ENCODE measurements at regions not wholly inside any gene's neighbourhood (a gene's known extent, or its start where the extent isn't known, plus 50 kb on each side); places are given as distances from the start of the nearest gene placed in this dataset.

- H3K4me2 ChIP-seq = no peak overlapping the region
- H3K4me1 ChIP-seq = no peaks in the 10 kb centered on the region
- ATAC-seq (no peak), DNase-seq (ENCODE audit: low read depth in 1 of 2, low spot score in 1 of 2) (no peak), FAIRE-seq (peak; percentile 46)
- H3K9me3 ChIP-seq = no peaks in the 10 kb centered on the region
- H3K4me3 ChIP-seq = no peak overlapping the region
- POLR2A ChIA-PET = no interaction called here
- CTCF ChIA-PET = no interaction called here
- no peak for TF ChIP-seq EHF (CRISPR knock-in tag; IDR thresholded peaks at IDR 0.05)
- TF ChIP-seq HES2 (IDR thresholded peaks at IDR 0.05) = no peak
- no peak for TF ChIP-seq CHD4 (IDR thresholded peaks at IDR 0.05; ENCODE audit: borderline replicate concordance)
- TF ChIP-seq MAZ (IDR thresholded peaks at IDR 0.05; ENCODE audit: borderline replicate concordance, low read depth, low read length) = no peak
- TF ChIP-seq CBX2 (IDR thresholded peaks at IDR 0.05; ENCODE audit: borderline replicate concordance, low read depth) = no peak
- TF ChIP-seq ESRRA (IDR thresholded peaks at IDR 0.05; ENCODE audit: borderline replicate concordance, low read length) = no peak
- no peak for TF ChIP-seq CBX8 (IDR thresholded peaks at IDR 0.05)
- no peak for TF ChIP-seq ZNF302 (CRISPR knock-in tag; IDR thresholded peaks at IDR 0.05)
- TF ChIP-seq, protein P1, sequence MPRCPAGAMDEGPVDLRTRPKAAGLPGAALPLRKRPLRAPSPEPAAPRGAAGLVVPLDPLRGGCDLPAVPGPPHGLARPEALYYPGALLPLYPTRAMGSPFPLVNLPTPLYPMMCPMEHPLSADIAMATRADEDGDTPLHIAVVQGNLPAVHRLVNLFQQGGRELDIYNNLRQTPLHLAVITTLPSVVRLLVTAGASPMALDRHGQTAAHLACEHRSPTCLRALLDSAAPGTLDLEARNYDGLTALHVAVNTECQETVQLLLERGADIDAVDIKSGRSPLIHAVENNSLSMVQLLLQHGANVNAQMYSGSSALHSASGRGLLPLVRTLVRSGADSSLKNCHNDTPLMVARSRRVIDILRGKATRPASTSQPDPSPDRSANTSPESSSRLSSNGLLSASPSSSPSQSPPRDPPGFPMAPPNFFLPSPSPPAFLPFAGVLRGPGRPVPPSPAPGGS (IDR thresholded peaks at IDR 0.05) = no peak
- no peak for TF ChIP-seq RAD21 (conservative IDR thresholded peaks at IDR 0.05 in 1 of 2, IDR thresholded peaks at IDR 0.05 in 1 of 2)
- TF ChIP-seq TFCP2L1 (CRISPR knock-in tag; IDR thresholded peaks at IDR 0.05) = no peak
- no peak for TF ChIP-seq HMGXB4 (CRISPR knock-in tag; IDR thresholded peaks at IDR 0.05; ENCODE audit: borderline replicate concordance)
- TF ChIP-seq GATA3 (IDR thresholded peaks at IDR 0.05; ENCODE audit: borderline replicate concordance) = no peak
- TF ChIP-seq NPAS2 (CRISPR knock-in tag; IDR thresholded peaks at IDR 0.05; ENCODE audit: borderline replicate concordance) = no peak
- no peak for TF ChIP-seq FOSL2 (IDR thresholded peaks at IDR 0.05)
- no peak for TF ChIP-seq FOSL2 (CRISPR knock-in tag; IDR thresholded peaks at IDR 0.05)
- no peak for TF ChIP-seq HOXB5 (CRISPR knock-in tag; IDR thresholded peaks at IDR 0.05)
- no peak for TF ChIP-seq HOXB13 (CRISPR knock-in tag; IDR thresholded peaks at IDR 0.05; ENCODE audit: low read depth)
- no peak for TF ChIP-seq RCOR1 (IDR thresholded peaks at IDR 0.05; ENCODE audit: low read depth, low read length)
- no peak for TF ChIP-seq KDM1A (IDR thresholded peaks at IDR 0.05; ENCODE audit: low read depth)
- no peak for TF ChIP-seq ATOH8 (CRISPR knock-in tag; IDR thresholded peaks at IDR 0.05; ENCODE audit: low read depth)
- 9% methylated on average over 2 of the region's 2 CpGs for WGBS (ENCODE audit: missing lambda C conversion rate)
- H3K27ac ChIP-seq = no peak overlapping the region
These were observed 486.2 kb downstream of the NAV3 start for GRCh38 chr12:78316631-78317468.

DNA sequence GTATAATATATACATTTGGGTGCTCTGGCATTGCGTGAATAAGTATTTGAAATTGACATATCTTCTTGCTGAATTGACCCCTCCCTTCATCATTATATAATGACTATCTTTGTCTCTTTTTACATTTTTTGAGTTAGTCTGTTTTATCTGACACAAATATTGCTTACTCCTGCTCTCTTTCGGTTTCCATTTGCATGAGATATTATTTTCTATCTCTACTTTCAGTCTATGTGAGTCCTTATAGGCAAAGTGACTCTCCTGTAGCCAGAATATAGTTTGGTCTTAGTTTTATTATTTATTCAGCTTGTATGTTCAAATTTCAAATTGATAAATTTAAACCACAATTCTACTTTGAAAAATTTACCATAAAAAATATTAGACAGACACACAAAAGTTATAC, 491.0 kb downstream of the NAV3 start:
- CTCF ChIA-PET = no interaction called here
- ATAC-seq (no peak), DNase-seq (ENCODE audit: low read depth in 1 of 2, low spot score in 1 of 2) (no peak), FAIRE-seq (no peak)
- 66% methylated on average over 2 of the region's 2 CpGs for WGBS (ENCODE audit: missing lambda C conversion rate)
- Histone ChIP-seq H3K27ac (no peak overlapping the region), H3K4me3 (no peak overlapping the region), H3K9me3 (no peaks in the 10 kb centered on the region), H3K4me1 (no peaks in the 10 kb centered on the region), H3K4me2 (no peak overlapping the region)
- POLR2A ChIA-PET = no interaction called here
- TF ChIP-seq HOXA7 (CRISPR knock-in tag; IDR thresholded peaks at IDR 0.05) (no peak), HOXB13 (CRISPR knock-in tag; IDR thresholded peaks at IDR 0.05; ENCODE audit: low read depth) (no peak), HEYL (CRISPR knock-in tag; IDR thresholded peaks at IDR 0.05) (no peak), CBX8 (IDR thresholded peaks at IDR 0.05) (no peak), KDM1A (IDR thresholded peaks at IDR 0.05; ENCODE audit: low read depth) (no peak), POLR2AphosphoS2 (conservative IDR thresholded peaks at IDR 0.05; ENCODE audit: low read length) (no peak), POLR2A (IDR thresholded peaks at IDR 0.05; ENCODE audit: low read length) (no peak), HDAC2 (IDR thresholded peaks at IDR 0.05) (no peak), ZFP36 (IDR thresholded peaks at IDR 0.05; ENCODE audit: borderline replicate concordance, partially characterized antibody) (no peak), RNF2 (IDR thresholded peaks at IDR 0.05; ENCODE audit: borderline replicate concordance, low read depth) (no peak), USF2 (IDR thresholded peaks at IDR 0.05) (no peak), ZSCAN20 (CRISPR knock-in tag; IDR thresholded peaks at IDR 0.05) (no peak)
- TF ChIP-seq, protein P2, sequence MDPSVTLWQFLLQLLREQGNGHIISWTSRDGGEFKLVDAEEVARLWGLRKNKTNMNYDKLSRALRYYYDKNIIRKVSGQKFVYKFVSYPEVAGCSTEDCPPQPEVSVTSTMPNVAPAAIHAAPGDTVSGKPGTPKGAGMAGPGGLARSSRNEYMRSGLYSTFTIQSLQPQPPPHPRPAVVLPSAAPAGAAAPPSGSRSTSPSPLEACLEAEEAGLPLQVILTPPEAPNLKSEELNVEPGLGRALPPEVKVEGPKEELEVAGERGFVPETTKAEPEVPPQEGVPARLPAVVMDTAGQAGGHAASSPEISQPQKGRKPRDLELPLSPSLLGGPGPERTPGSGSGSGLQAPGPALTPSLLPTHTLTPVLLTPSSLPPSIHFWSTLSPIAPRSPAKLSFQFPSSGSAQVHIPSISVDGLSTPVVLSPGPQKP (IDR thresholded peaks at IDR 0.05; ENCODE audit: low read depth, low read length) = no peak
- TF ChIP-seq, protein P3, sequence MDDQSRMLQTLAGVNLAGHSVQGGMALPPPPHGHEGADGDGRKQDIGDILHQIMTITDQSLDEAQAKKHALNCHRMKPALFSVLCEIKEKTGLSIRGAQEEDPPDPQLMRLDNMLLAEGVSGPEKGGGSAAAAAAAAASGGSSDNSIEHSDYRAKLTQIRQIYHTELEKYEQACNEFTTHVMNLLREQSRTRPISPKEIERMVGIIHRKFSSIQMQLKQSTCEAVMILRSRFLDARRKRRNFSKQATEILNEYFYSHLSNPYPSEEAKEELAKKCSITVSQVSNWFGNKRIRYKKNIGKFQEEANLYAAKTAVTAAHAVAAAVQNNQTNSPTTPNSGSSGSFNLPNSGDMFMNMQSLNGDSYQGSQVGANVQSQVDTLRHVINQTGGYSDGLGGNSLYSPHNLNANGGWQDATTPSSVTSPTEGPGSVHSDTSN (IDR thresholded peaks at IDR 0.05) = no peak
